GM12872 (cell line): ENCODE measurements at regions not wholly inside any gene's neighbourhood (a gene's known extent, or its start where the extent isn't known, plus 50 kb on each side); places are given as distances from the start of the nearest gene placed in this dataset.

Experiments used
- TF ChIP-seq, protein P1 (sequence below): IDR thresholded peaks from 3 replicates; pipeline ENCODE4 v1.5.1; 2011; ENCODE audit warnings: low read depth, mild to moderate bottlenecking, low read length, moderate library complexity; ENCODE audit not compliant: insufficient read depth

DNA sequence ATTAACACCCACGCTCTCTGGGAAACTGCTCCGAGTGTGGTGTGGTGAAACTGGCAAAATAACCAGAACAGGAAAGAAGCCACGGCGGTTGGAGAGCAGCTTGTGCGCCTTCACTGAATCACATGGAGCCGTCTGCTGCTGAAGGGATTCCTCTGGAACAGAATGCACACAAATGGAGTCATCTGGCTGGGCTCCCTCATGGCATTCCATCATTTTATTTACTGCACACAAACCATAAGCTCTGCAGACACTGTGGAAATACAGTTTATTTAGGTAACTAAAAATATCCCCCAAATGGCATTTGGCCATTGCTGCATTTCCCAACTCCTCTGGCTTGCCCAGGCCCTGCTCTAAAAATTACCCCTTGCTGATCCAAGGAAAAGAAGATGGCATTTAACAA lies 187.0 kb upstream of the S100G start:
- TF ChIP-seq, protein P1, sequence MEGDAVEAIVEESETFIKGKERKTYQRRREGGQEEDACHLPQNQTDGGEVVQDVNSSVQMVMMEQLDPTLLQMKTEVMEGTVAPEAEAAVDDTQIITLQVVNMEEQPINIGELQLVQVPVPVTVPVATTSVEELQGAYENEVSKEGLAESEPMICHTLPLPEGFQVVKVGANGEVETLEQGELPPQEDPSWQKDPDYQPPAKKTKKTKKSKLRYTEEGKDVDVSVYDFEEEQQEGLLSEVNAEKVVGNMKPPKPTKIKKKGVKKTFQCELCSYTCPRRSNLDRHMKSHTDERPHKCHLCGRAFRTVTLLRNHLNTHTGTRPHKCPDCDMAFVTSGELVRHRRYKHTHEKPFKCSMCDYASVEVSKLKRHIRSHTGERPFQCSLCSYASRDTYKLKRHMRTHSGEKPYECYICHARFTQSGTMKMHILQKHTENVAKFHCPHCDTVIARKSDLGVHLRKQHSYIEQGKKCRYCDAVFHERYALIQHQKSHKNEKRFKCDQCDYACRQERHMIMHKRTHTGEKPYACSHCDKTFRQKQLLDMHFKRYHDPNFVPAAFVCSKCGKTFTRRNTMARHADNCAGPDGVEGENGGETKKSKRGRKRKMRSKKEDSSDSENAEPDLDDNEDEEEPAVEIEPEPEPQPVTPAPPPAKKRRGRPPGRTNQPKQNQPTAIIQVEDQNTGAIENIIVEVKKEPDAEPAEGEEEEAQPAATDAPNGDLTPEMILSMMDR: no peak

DNA sequence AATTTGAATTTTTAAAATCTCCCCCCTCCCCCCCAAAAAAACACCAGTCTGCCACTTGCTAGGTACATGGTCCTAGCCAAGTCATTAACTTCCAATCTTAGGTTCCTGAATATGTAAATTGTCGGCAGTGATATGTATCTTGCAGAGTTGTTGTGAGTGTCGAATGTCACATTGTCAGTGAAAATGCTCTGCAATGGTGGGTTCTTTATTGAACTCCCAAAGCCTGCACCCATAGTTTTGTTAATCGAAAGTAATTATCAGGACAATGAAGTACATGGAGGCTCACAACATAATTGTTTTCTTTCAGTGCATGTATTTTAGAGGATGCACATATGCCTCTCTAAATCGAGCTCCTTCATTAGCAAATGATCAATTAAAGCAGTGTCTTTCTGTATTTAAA lies 185.6 kb upstream of the S100G start:
- TF ChIP-seq, protein P1: no peak

DNA sequence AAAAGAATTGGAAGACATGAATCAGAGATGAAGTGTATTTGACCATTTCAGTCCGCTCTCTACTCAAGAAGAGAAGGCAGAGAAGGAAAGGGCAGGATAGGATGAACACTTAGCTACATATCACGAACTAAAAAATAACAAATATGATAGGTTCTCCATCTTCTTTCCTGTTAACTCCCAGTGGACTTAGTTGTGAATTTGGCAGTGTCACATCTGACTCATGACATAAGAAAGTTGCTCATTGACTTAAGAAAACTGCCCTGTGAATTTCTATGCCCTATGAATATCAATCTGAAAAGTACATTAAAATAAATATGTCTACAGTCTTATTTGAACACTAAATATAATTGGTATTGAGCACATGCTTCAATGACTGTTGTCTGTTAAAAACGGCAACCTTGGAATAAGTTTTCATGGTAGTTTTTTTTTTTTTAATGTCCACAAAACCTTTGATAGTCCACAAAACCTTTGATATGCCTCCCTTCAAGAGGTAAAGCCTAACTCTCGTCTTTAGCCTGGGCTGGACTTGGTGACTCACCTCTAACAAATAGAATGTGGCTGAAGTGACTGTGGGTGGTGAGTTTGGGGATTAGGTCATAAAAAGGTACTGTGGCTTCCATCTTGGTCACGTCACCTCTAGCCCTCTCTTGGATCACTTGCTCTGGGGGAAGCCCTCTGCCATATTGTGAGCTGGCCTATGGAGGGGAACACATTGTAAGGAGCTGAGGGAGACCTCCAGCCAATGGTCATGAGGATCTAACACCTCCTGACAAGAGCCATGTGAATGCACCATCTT lies 184.7 kb upstream of the S100G start:
- TF ChIP-seq, protein P1: no peak

DNA sequence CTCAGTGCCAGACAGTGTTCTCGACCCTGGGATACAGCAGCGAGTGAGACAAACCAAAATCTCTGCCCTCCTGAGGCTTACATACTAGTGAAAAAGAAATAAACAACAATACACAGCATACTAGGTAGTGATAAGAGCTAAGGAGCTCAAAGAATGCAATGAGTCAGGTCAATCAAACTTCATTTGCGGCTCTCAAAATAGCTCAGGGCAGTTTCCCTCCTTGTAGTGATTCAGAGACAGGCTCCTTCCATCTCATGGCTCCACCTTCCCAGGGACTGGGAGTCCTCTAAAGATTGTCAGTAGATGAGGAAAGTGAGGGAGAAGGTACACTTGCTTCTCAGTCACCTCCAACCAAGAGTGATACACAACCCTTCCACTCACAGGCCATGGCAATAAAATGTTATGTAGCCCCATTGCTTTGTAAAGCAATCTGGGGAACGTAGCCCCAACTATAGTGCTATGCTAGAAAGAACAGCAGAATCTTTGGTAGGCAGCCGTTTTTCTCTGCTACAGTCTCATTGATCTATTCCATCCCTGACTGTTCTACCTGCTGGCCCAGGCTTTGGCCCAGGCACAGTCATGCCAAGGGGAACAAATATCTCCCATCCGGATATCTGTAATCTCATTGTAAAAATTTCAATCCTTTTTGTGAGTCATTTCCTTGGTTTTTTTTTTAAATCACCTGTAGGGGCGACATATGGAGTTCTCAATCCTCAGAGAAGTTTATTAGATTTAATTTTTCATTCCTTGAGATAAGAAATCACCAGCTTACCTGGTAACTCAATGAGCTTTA lies 183.1 kb upstream of the S100G start:
- TF ChIP-seq, protein P1: no peak

DNA sequence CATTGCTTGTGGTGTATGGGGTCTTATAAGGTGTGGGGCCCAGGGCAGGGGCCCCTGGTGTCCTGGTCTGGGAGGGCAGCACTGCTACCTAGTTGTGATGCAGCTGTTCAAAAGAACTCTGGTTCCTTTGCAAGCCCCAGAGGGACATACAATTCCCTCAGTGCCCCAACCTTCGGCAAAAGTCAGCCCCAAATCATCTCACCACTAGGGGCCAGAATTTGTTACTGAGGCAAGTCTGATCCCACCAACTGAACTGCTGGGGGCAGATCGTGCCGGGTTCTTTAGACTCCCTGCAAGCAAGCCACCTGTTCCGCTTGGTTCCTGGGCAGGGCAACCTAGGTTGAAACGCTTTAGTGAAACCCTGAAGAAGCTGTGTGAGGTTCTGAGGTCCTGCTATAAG lies 180.1 kb upstream of the S100G start:
- TF ChIP-seq, protein P1: 0 out of 3 replicates have a peak, but pooled peaks have one; percentile 21

DNA sequence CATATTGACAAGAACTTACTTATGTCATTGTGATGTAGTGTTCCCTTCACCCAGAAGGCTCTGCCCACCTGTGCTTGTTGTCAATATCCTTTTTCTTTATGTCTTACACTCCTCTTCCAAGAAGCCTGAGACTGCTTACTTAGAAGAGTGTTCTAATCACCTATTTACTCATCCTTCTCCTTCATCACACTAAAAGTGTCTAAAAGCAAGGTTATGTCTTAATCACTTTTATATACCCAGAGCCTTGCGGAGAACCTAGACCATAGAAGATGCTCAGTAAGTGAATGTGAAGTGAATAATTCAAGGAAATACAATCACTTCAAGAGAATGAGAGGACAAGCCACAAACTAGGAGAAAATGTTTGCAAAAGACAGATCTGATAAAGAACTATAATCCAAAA lies 177.6 kb upstream of the S100G start:
- TF ChIP-seq, protein P1: no peak

DNA sequence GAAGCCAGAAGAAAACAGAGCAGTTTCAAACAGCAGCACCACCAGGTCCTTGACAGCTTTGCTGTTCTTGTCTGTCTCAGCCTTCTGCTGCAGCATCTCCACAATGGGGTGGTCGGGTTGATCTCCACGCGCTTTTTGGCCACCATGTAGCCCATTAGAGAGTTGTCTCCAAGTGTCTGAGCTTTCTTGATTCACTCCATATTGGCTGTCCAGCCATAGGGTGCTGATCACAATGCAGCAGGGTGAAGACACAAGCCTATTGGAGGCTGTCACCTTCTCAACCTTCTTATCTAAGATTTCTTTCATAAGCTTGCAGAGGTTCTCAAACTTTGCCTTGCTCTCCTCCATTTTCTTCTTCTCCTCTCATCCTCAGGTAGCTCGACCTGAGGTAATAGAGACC lies 175.4 kb upstream of the S100G start:
- TF ChIP-seq, protein P1: no peak
